ENCODE measurements at regions not wholly inside any gene's neighbourhood (a gene's known extent, or its start where the extent isn't known, plus 50 kb on each side); places are given as distances from the start of the nearest gene placed in this dataset.
A peak's percentile ranks its signal among the peaks of the same experiment; 100 is the strongest.
"Not testable (repeated sequence)": the region's sequence is repeated elsewhere in the genome, so short reads cannot be mapped to it uniquely, and the experiment has no call there.

DNA sequence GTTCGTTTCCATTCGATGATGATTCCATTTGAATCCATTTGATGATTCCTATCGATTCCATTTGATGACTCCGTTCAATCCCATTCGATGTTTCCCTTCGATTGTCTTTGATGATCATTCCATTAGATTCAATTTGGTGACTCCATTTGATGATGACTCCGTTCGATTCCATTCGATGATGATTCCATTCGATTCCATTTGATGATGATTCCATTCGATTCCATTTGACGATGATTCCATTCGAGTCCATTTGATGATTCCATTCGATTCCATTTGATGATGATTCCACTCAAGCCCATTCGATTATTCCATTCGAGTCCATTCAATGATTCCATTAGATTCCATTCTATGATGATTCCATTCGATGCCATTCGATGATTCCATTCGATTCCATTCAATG is 2730.6 kb downstream of the RPIA start:
- H3K4me3 ChIP-seq; H3K27ac ChIP-seq; H3K4me1 ChIP-seq (replicated peaks in 1 of 2); H3K27me3 ChIP-seq; DNase-seq; H3K36me3 ChIP-seq (replicated peaks in 1 of 2); intact Hi-C loops (cut with DNase I); H3K9me3 ChIP-seq (replicated peaks in 1 of 3): not testable (repeated sequence)
- WGBS, 4 donors = 75 to 79% (median 78%) methylated on average over 19 of the region's 19 CpGs

GRCh38 chr2:91427148-91427547 is 2735.7 kb downstream of the RPIA start:
- DNase-seq; H3K27ac ChIP-seq; H3K36me3 ChIP-seq (replicated peaks in 1 of 2); H3K9me3 ChIP-seq (replicated peaks in 1 of 3); H3K4me3 ChIP-seq; H3K27me3 ChIP-seq; H3K4me1 ChIP-seq (replicated peaks in 1 of 2); intact Hi-C loops (cut with DNase I): not testable (repeated sequence)
- 56 to 67% (median 59%) methylated on average over 1 of the region's 1 CpG for WGBS, 4 donors

DNA sequence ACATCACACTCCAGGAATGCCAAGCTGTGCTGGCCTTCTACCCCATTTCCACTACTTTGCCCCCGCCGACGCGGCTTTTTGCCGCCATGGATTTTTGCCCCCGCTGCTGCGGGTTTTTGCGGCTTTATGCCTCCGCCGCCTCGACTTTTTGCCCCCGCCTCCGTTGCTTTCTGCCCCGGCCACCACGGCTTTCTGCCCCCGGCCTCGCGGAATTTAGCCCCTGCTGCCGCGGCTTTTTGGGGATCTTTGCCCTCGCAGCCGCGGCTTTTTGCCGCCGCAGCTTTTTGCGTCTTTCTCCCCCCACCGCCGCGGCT is 2750.4 kb downstream of the RPIA start:
- H3K9me3 ChIP-seq (replicated peaks in 1 of 3); H3K27ac ChIP-seq; intact Hi-C loops (cut with DNase I); H3K36me3 ChIP-seq (replicated peaks in 1 of 2); DNase-seq: not testable (repeated sequence)
- 6 to 17% (median 12%) methylated on average over 29 of the region's 29 CpGs for WGBS, 4 donors
- Histone ChIP-seq H3K4me3 (peak overlapping the region in 1 of 4 donors; percentile 55), H3K4me1 (replicated peaks in 1 of 2) (peaks cover 12% of the 10 kb centered on the region in 2 donors), H3K27me3 (peaks cover 27% of the 10 kb centered on the region)

DNA sequence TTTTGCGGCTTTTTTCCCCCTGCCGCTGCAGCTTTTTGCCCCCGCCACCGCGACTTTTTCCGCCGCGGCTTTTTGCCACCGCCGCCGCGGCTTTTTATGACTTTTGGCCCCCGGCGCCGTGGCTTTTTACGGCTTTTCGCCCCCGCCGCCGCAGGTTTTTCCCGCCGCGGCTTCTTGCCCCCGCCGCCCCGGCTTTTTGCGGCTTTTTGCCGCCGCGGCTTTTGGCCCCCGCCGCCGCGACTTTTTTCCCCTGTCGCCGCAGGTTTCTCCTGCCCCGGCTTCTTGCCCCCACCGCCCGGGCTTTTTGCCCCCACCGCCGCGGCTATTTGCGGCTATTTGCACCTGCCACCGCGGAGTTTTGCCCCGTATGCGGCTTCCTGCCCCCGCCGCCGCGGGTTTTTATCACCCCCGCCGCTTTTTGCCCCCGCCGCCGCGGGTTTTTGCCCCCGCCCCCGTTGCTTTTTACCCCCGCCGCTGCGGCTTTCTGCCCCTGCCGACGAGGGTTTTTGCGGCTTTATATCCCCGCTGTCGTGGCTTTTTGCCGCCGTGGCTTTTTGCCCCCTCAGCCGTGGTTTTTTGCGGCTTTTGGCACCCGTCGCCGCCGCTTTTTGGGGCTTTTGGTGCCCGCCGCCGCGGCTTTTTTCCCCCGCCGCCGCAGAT is 2750.9 kb downstream of the RPIA start:
- TF ChIP-seq POLR2A (IDR thresholded peaks at IDR 0.05) (no peak), CTCF (IDR thresholded peaks at IDR 0.05) (no peak)
- Histone ChIP-seq H3K27me3 (peaks cover 27% of the 10 kb centered on the region), H3K4me3 (peak overlapping the region in 2 of 4 donors; percentile 10 to 55), H3K27ac (no peak overlapping the region), H3K9me3 (replicated peaks in 1 of 3) (peaks cover 0 to under 1% (median 0%) of the 10 kb centered on the region in 3 donors), H3K4me1 (replicated peaks in 1 of 2) (peaks cover 12% of the 10 kb centered on the region in 2 donors), H3K36me3 (replicated peaks in 1 of 2) (no peaks in the 10 kb centered on the region)
- DNase-seq = peak in 1 of 7 donors; percentile 6
- intact Hi-C loops (cut with DNase I) = no loop called here
- WGBS, 4 donors = 6 to 15% (median 9%) methylated on average over 82 of the region's 82 CpGs

- H3K36me3 ChIP-seq (replicated peaks in 1 of 2); DNase-seq; H3K9me3 ChIP-seq (replicated peaks in 1 of 3); intact Hi-C loops (cut with DNase I); H3K27ac ChIP-seq: not testable (repeated sequence)
- H3K4me3 ChIP-seq = peak overlapping the region in 1 of 4 donors; percentile 55
- H3K4me1 ChIP-seq (replicated peaks in 1 of 2) = peaks cover 12% of the 10 kb centered on the region in 2 donors
- 8 to 21% (median 10%) methylated on average over 34 to 49 of the region's 69 CpGs for WGBS, 4 donors
- peaks cover 27% of the 10 kb centered on the region for H3K27me3 ChIP-seq
Observed at GRCh38 chr2:91442906-91443729, 2751.6 kb downstream of the RPIA start.

- WGBS, 4 donors = 60 to 65% (median 63%) methylated on average over 7 to 9 of the region's 11 CpGs
- intact Hi-C loops (cut with DNase I); H3K4me3 ChIP-seq; H3K27ac ChIP-seq; H3K36me3 ChIP-seq (replicated peaks in 1 of 2); H3K9me3 ChIP-seq (replicated peaks in 1 of 3); DNase-seq: not testable (repeated sequence)
- peaks cover 12% of the 10 kb centered on the region in 2 donors for H3K4me1 ChIP-seq (replicated peaks in 1 of 2)
- H3K27me3 ChIP-seq = peaks cover 27% of the 10 kb centered on the region
Observed at GRCh38 chr2:91443730-91444115, 2752.2 kb downstream of the RPIA start.

DNA sequence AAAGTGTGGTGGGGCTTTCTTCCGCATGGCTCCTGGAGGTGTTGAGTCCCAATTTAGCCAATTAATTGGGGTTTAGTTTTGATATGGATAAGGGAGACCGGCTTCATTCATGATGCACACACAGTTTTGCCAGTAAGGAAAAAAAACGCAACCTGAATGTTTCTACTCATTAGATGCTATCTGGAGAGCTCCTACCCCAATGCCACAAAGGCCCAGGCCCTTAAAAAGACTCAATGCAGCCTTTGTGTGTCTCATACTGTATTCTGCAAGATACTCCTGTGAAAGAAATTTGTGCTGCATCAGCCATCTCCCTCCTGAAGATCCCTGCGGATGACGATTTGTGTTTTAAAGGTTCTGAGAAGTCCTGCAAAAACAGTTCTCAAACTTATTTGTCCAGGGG is 2754.2 kb downstream of the RPIA start:
- H3K4me3 ChIP-seq; H3K27ac ChIP-seq; intact Hi-C loops (cut with DNase I); H3K9me3 ChIP-seq (replicated peaks in 1 of 3); H3K36me3 ChIP-seq (replicated peaks in 1 of 2); DNase-seq: not testable (repeated sequence)
- WGBS, 4 donors = 81 to 85% (median 82%) methylated on average over 3 to 5 of the region's 5 CpGs
- H3K4me1 ChIP-seq (replicated peaks in 1 of 2) = peaks cover 12% of the 10 kb centered on the region in 2 donors
- H3K27me3 ChIP-seq = peaks cover 18% of the 10 kb centered on the region

DNA sequence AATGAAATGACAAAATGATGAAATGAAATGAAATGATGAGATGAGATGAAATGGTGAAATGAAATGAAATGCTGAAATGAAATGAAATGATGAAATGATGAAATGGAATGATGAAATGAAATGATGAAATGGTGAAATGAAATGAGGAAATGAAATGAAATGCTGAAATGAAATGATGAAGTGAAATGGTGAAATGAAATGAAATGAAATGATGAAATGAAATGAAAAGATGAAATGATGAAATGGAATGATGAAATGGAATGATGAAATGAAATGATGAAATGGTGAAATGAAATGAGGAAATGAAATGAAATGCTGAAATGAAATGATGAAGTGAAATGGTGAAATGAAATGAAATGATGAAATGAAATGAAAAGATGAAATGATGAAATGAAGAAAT is 2755.0 kb downstream of the RPIA start:
- H3K27me3 ChIP-seq = peaks cover 18% of the 10 kb centered on the region
- peaks cover 12% of the 10 kb centered on the region in 2 donors for H3K4me1 ChIP-seq (replicated peaks in 1 of 2)
- intact Hi-C loops (cut with DNase I); DNase-seq; H3K27ac ChIP-seq; H3K4me3 ChIP-seq; H3K36me3 ChIP-seq (replicated peaks in 1 of 2); H3K9me3 ChIP-seq (replicated peaks in 1 of 3): not testable (repeated sequence)

- peaks cover 17% of the 10 kb centered on the region for H3K27me3 ChIP-seq
- intact Hi-C loops (cut with DNase I); H3K9me3 ChIP-seq (replicated peaks in 1 of 3); H3K36me3 ChIP-seq (replicated peaks in 1 of 2); DNase-seq; H3K27ac ChIP-seq; H3K4me3 ChIP-seq: not testable (repeated sequence)
- peaks cover 10 to 11% of the 10 kb centered on the region in 2 donors for H3K4me1 ChIP-seq (replicated peaks in 1 of 2)
- WGBS, 4 donors = 87 to 93% (median 90%) methylated on average over 6 of the region's 7 CpGs
Observed at GRCh38 chr2:91446915-91447314, 2755.4 kb downstream of the RPIA start.

DNA sequence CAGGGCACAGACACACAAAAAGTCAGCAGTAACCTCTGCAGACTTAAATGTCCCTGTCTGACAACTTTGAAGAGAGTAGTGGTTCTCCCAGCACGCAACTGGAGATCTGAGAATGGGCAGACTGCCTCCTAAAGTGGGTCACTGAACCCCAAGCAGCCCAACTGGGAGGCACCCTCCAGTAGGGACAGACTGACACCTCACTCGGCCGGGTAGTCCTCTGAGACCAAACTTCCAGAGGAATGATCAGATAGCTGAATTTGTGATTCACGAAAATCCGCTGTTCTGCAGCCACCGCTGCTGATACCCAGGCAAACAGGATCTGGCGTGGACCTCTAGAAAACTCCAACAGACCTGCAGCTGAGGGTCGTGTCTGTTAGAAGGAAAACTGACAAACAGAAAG is 2756.0 kb downstream of the RPIA start:
- DNase-seq; H3K4me3 ChIP-seq; intact Hi-C loops (cut with DNase I); H3K36me3 ChIP-seq (replicated peaks in 1 of 2); H3K4me1 ChIP-seq (replicated peaks in 1 of 2); H3K9me3 ChIP-seq (replicated peaks in 1 of 3); H3K27ac ChIP-seq: not testable (repeated sequence)
- peaks cover 11% of the 10 kb centered on the region for H3K27me3 ChIP-seq
- 83 to 94% (median 90%) methylated on average over 4 to 7 of the region's 8 CpGs for WGBS, 4 donors

All from adrenal gland (tissue), 9 donors.